CD4-positive, alpha-beta T cell (primary cell): ENCODE measurements at regions not wholly inside any gene's neighbourhood (a gene's known extent, or its start where the extent isn't known, plus 50 kb on each side); places are given as distances from the start of the nearest gene placed in this dataset.

Experiments used
- ATAC-seq: fragments of 200-7000 bp; cut with Tn5 transposase; one replicate; pipeline ENCODE4 v1.10.0; 2022; ENCODE audit warnings: mild to moderate bottlenecking; ENCODE audit not compliant: poor library complexity
- CTCF ChIA-PET: fragments of 350-600 bp; sonication (Branson Sonifier 250); formaldehyde crosslinking; loops from one replicate; lab custom pipeline; 2021; ENCODE audit warnings: antibody characterized with exemption, inconsistent platforms; lab: Charles Lee
- POLR2A ChIA-PET: fragments of 350-600 bp; sonication (Branson Sonifier 250); formaldehyde crosslinking; loops from one replicate; lab custom pipeline; 2021; ENCODE audit warnings: antibody characterized with exemption, inconsistent platforms; lab: Charles Lee
- DNase-seq, 14 experiments: peaks; one replicate each; pipeline ENCODE4 v3.0.0-alpha.2; 2013 to 2020; ENCODE audit warnings: mixed read lengths in 2 of 14
- H3K27ac ChIP-seq, 2 donors: one replicate each; pipeline versions ENCODE4 v1.5.1 to v1.7.0; 2013; ENCODE audit warnings: low read length in 2 of 2, low read depth in 1 of 2, mild to moderate bottlenecking in 1 of 2
- H3K27me3 ChIP-seq, 2 experiments: 1 replicate in 1 of 2; 2 replicates in 1 of 2; pipeline versions ENCODE4 v1.6.1 to v1.7.0; 2013; ENCODE audit warnings: low read length in 2 of 2, control low read depth in 1 of 2, mild to moderate bottlenecking in 1 of 2, moderate library complexity in 1 of 2; ENCODE audit not compliant: insufficient read depth in 2 of 2, control insufficient read depth in 1 of 2
- H3K36me3 ChIP-seq: one replicate; pipeline ENCODE4 v1.6.1; 2013; ENCODE audit warnings: low read length, control low read depth; ENCODE audit not compliant: insufficient read depth
- H3K4me1 ChIP-seq: one replicate; pipeline ENCODE4 v1.6.1; 2013; ENCODE audit warnings: low read length, control low read depth; ENCODE audit not compliant: insufficient read depth
- H3K4me3 ChIP-seq: one replicate; pipeline ENCODE4 v1.5.1; 2013; ENCODE audit warnings: mild to moderate bottlenecking, low read length, moderate library complexity
- H3K9me3 ChIP-seq, 2 experiments: 1 replicate in 1 of 2; 2 replicates in 1 of 2; pipeline versions ENCODE4 v1.6.1 to v1.7.0; 2013; ENCODE audit warnings: low read length in 2 of 2, mild to moderate bottlenecking in 2 of 2, control low read depth in 1 of 2, moderate library complexity in 1 of 2; ENCODE audit not compliant: control insufficient read depth in 1 of 2, insufficient read depth in 1 of 2
- H3K27ac Mint-ChIP-seq: one replicate; pipeline ENCODE4 v1.8.0; 2020; ENCODE audit warnings: mixed read lengths
- H3K27me3 Mint-ChIP-seq: one replicate; pipeline ENCODE4 v1.8.0; 2021; ENCODE audit warnings: mixed read lengths
- H3K36me3 Mint-ChIP-seq: one replicate; pipeline ENCODE4 v1.8.0; 2021; ENCODE audit warnings: low read depth, mixed read lengths
- H3K4me1 Mint-ChIP-seq: one replicate; pipeline ENCODE4 v1.8.0; 2021; ENCODE audit warnings: low read depth, mixed read lengths
- H3K4me3 Mint-ChIP-seq: one replicate; pipeline ENCODE4 v1.8.0; 2020; ENCODE audit warnings: mild to moderate bottlenecking, mixed read lengths
- H3K9me3 Mint-ChIP-seq: one replicate; pipeline ENCODE4 v1.8.0; 2020; ENCODE audit warnings: mixed read lengths
- CTCF ChIP-seq: fragments of 200-600 bp; IDR thresholded peaks from one replicate; pipeline ENCODE4 v1.8.0; 2022; ENCODE audit warnings: antibody characterized with exemption, mild to moderate bottlenecking
- intact Hi-C, 2 experiments: fragments of 100-400 bp; cut with DNase I in 1 of 2; cut with micrococcal nuclease in 1 of 2; formaldehyde crosslinking; loops; one replicate each; pipeline versions ENCODE4 v1.15.1 to v1.9.0; 2023 to 2025; cut with DNase I, micrococcal nuclease

- H3K27ac ChIP-seq, result no peak overlapping the region
- POLR2A ChIA-PET, result interaction anchor here (0.6 kb wide), 1 partner anchor 1195 kb away, joined by 3 read pairs; no protein-coding TSS in a partner anchor
- no peaks in the 10 kb centered on the region for H3K4me1 ChIP-seq
- Mint-ChIP-seq H3K36me3 (no peaks in the 10 kb centered on the region), H3K4me1 (peaks cover 15% of the 10 kb centered on the region), H3K4me3 (no peak overlapping the region), H3K27ac (no peak overlapping the region), H3K27me3 (peaks cover 31% of the 10 kb centered on the region), H3K9me3 (no peaks in the 10 kb centered on the region)
- no peaks in the 10 kb centered on the region for H3K9me3 ChIP-seq
- no peak for TF ChIP-seq CTCF
- peaks cover 3 to 10% of the 10 kb centered on the region in 2 experiments for H3K27me3 ChIP-seq
- no peak overlapping the region for H3K4me3 ChIP-seq
- H3K36me3 ChIP-seq, result no peaks in the 10 kb centered on the region
- intact Hi-C loops, result loop anchor here (1.0 to 5.0 kb wide), 4 partner anchors 1198 to 1665 kb away; no protein-coding TSS in a partner anchor
- CTCF ChIA-PET, result interaction anchor here (0.6 kb wide), 1 partner anchor 1851 kb away, joined by 3 read pairs; no protein-coding TSS in a partner anchor
- no peak for DNase-seq
- ATAC-seq, result no peak
Measured at GRCh38 chrX:20527041-20527440, 260.3 kb upstream of the RPS6KA3 start.

DNA sequence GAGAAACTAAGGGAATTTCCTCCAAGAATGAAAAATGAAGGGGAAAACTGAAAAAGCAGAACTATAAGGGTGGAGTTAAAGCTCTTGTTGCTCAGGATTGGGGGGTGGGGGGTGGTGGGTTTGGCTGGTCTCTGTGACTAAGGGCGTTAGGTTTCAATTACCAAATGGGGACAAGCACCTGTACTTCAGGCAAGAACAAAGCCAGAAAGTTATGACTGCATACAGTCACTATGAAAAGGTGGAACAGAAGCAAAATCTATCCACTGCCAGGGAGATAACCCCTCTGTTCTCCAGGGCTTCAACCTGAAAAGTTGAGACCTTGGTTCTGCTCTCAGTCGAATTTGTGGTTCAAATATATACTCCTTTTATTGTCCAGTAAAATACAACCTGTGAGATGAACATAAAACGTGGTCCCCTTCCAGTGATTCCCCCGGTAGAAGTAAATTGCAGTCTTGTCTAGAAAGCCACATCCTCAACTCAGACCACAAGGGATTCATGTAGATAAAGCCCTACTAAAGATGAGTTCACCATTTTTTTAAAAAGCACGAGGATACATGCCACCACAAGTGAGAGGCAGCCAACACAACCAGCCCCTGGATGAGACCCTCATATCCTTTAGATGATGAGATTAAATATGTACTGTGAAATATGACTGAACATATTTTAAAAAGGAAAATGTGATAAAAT is 257.1 kb upstream of the RPS6KA3 start:
- H3K27ac ChIP-seq, result no peak overlapping the region
- H3K4me1 ChIP-seq, result no peaks in the 10 kb centered on the region
- H3K36me3 ChIP-seq, result no peaks in the 10 kb centered on the region
- Mint-ChIP-seq H3K4me1 (peaks cover 9% of the 10 kb centered on the region), H3K4me3 (no peak overlapping the region), H3K36me3 (no peaks in the 10 kb centered on the region), H3K9me3 (no peaks in the 10 kb centered on the region), H3K27me3 (peaks cover 10% of the 10 kb centered on the region), H3K27ac (no peak overlapping the region)
- H3K4me3 ChIP-seq, result no peak overlapping the region
- ChIA-PET POLR2A (no interaction called here), CTCF (no interaction called here)
- no peak for TF ChIP-seq CTCF
- peaks cover 0 to under 1% of the 10 kb centered on the region in 2 experiments for H3K27me3 ChIP-seq
- intact Hi-C loops, result no loop called here
- DNase-seq (peak in 3 of 14 experiments; percentile 4 to 56 (median 12)), ATAC-seq (peak; percentile 46)
- H3K9me3 ChIP-seq, result no peaks in the 10 kb centered on the region

DNA sequence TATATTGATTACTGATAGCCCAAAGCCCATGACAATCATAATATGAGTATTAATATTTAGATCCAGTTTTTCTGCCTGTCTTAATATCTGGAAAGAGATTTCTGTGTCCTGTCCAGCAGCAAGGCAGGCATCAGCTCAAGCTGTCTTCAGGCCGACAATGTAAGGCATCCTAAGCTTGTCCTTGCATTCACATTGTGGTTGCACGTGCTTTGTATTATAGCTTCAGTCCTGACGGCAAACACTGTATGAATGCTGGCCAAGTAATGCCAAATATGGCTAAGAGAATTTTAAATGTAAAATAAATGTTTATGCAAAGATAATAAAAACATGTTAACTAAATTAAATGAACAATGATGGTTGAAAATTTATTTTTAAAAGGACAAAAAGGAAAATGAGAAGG is 255.7 kb upstream of the RPS6KA3 start:
- Histone ChIP-seq H3K9me3 (no peaks in the 10 kb centered on the region), H3K4me1 (no peaks in the 10 kb centered on the region), H3K27me3 (no peaks in the 10 kb centered on the region), H3K27ac (no peak overlapping the region), H3K4me3 (no peak overlapping the region), H3K36me3 (no peaks in the 10 kb centered on the region)
- H3K4me3 Mint-ChIP-seq, result no peak overlapping the region
- no peak overlapping the region for H3K27ac Mint-ChIP-seq
- no peaks in the 10 kb centered on the region for H3K36me3 Mint-ChIP-seq
- no peaks in the 10 kb centered on the region for H3K9me3 Mint-ChIP-seq
- ChIA-PET POLR2A (no interaction called here), CTCF (interaction anchor here (0.7 to 1.0 kb wide), 2 partner anchors 8 to 10 kb away, joined by 3 read pairs; no protein-coding TSS in a partner anchor)
- peaks cover 9% of the 10 kb centered on the region for H3K4me1 Mint-ChIP-seq
- TF ChIP-seq CTCF, result no peak
- no peak for ATAC-seq
- H3K27me3 Mint-ChIP-seq, result peaks cover 1% of the 10 kb centered on the region
- intact Hi-C loops, result no loop called here
- no peak for DNase-seq
